ENCODE measurements at regions not wholly inside any gene's neighbourhood (a gene's known extent, or its start where the extent isn't known, plus 50 kb on each side); places are given as distances from the start of the nearest gene placed in this dataset.

- TF ChIP-seq CTCF (IDR thresholded peaks at IDR 0.05; ENCODE audit: insufficient read depth, low read length), result no peak
- DNase-seq (ENCODE audit: low read depth), result no peak
- H3K4me3 ChIP-seq (ENCODE audit: low read depth, low read length), result no peak overlapping the region
Observed at GRCh38 chr4:187555174-187555573, 440.4 kb upstream of the ZFP42 start.

GRCh38 chr4:187558391-187558790 is 437.2 kb upstream of the ZFP42 start:
- no peak for DNase-seq (ENCODE audit: low read depth)
- H3K4me3 ChIP-seq (ENCODE audit: low read depth, low read length), result no peak overlapping the region
- TF ChIP-seq CTCF (IDR thresholded peaks at IDR 0.05; ENCODE audit: insufficient read depth, low read length), result no peak

DNA sequence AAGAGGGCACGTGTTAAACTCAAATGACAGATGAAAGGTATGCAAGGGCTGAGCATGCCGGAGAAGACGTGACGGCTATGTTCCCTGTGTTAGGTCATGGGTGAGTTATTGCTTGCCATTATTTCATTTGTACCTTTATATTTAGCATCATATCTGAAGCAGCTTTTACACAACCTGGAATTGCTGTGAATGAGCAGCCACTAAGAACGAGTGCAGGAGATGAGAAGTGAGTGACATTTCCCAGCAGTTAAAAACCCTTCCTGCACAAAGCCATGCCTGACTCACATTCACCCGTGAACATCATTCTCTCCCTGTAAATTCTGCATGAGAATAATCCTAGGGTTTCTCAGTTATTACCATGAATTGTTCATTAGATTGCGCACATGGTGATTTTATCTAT is 433.2 kb upstream of the ZFP42 start:
- no peak for DNase-seq (ENCODE audit: low read depth)
- TF ChIP-seq CTCF (IDR thresholded peaks at IDR 0.05; ENCODE audit: insufficient read depth, low read length), result no peak
- H3K4me3 ChIP-seq (ENCODE audit: low read depth, low read length), result no peak overlapping the region

GRCh38 chr4:187565416-187565815 is 430.2 kb upstream of the ZFP42 start:
- DNase-seq (ENCODE audit: low read depth), result no peak

GRCh38 chr4:187569871-187570270 is 425.7 kb upstream of the ZFP42 start:
- DNase-seq (ENCODE audit: low read depth), result no peak
- TF ChIP-seq CTCF (IDR thresholded peaks at IDR 0.05; ENCODE audit: insufficient read depth, low read length), result no peak
- no peak overlapping the region for H3K4me3 ChIP-seq (ENCODE audit: low read depth, low read length)

More at GRCh38 chr4:187565416-187565815, 430.2 kb upstream of the ZFP42 start:
- no peak overlapping the region for H3K4me3 ChIP-seq (ENCODE audit: low read depth, low read length)
- TF ChIP-seq CTCF (IDR thresholded peaks at IDR 0.05; ENCODE audit: insufficient read depth, low read length), result no peak

GRCh38 chr4:187575706-187576105 is 419.9 kb upstream of the ZFP42 start:
- no peak overlapping the region for H3K4me3 ChIP-seq (ENCODE audit: low read depth, low read length)
- no peak for TF ChIP-seq CTCF (IDR thresholded peaks at IDR 0.05; ENCODE audit: insufficient read depth, low read length)
- no peak for DNase-seq (ENCODE audit: low read depth)

DNA sequence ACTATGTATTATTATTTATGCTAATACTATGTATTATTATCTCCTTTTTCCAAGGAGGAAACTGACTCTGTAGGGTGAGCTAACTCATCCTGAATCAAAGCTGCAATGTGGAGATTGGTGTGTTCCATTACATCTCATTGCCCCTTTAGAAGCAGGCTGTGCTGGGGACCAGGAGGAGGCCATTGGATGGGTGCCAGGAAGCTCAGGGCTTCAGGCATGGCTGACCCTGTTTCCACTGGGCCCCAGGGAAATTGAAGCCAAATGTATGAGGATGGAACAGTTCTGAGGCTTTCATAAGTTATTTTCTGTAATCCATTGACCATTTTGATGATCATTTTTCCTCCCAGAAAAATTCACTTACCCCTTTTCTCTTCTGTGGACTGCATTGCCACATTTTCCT is 418.8 kb upstream of the ZFP42 start:
- TF ChIP-seq CTCF (IDR thresholded peaks at IDR 0.05; ENCODE audit: insufficient read depth, low read length), result no peak
- no peak overlapping the region for H3K4me3 ChIP-seq (ENCODE audit: low read depth, low read length)
- DNase-seq (ENCODE audit: low read depth), result no peak
